SK-N-MC (cell line): ENCODE measurements at regions not wholly inside any gene's neighbourhood (a gene's known extent, or its start where the extent isn't known, plus 50 kb on each side); places are given as distances from the start of the nearest gene placed in this dataset.

Experiments used
- DNase-seq: peaks from one replicate; pipeline ENCODE4 v3.0.0-alpha.2; 2011; ENCODE audit warnings: low read depth, low spot score
- H3K27ac ChIP-seq: fragments of 200-600 bp; sonication (generic); 2 replicates; pipeline ENCODE4 v1.5.1; 2016; ENCODE audit warnings: mixed run types
- H3K36me3 ChIP-seq: fragments of 200-600 bp; sonication (generic); 2 replicates; pipeline ENCODE4 v1.6.1; 2017; ENCODE audit warnings: antibody characterized with exemption, low read length, mixed read lengths; ENCODE audit not compliant: insufficient read depth
- H3K4me3 ChIP-seq: fragments of 200-600 bp; sonication (generic); 2 replicates; pipeline ENCODE4 v1.5.1; 2016
- H3K9ac ChIP-seq: fragments of 200-600 bp; sonication (generic); 2 replicates; pipeline ENCODE4 v1.8.0; 2017; ENCODE audit warnings: mixed run types, mixed read lengths; ENCODE audit not compliant: insufficient read length
- H3K9me3 ChIP-seq: fragments of 200-600 bp; sonication (generic); 2 replicates; pipeline ENCODE4 v1.6.1; 2017; ENCODE audit warnings: low read depth, mild to moderate bottlenecking, antibody characterized with exemption, low read length, moderate library complexity, mixed read lengths
- EZH2 ChIP-seq: fragments of 200-600 bp; sonication (generic); IDR thresholded peaks from one replicate; pipeline ENCODE4 v1.6.1; 2017; ENCODE audit warnings: antibody characterized with exemption
- FOXP2 ChIP-seq: optimal IDR thresholded peaks from 2 replicates; pipeline ENCODE3; 2011; ENCODE audit warnings: mild to moderate bottlenecking, moderate library complexity; ENCODE audit not compliant: insufficient read depth; ENCODE audit errors: extremely low read length, control extremely low read depth
- POLR2AphosphoS5 ChIP-seq: IDR thresholded peaks from 2 replicates; pipeline ENCODE4 v1.6.1; 2012; ENCODE audit warnings: mild to moderate bottlenecking, low read depth, low read length, borderline replicate concordance

DNA sequence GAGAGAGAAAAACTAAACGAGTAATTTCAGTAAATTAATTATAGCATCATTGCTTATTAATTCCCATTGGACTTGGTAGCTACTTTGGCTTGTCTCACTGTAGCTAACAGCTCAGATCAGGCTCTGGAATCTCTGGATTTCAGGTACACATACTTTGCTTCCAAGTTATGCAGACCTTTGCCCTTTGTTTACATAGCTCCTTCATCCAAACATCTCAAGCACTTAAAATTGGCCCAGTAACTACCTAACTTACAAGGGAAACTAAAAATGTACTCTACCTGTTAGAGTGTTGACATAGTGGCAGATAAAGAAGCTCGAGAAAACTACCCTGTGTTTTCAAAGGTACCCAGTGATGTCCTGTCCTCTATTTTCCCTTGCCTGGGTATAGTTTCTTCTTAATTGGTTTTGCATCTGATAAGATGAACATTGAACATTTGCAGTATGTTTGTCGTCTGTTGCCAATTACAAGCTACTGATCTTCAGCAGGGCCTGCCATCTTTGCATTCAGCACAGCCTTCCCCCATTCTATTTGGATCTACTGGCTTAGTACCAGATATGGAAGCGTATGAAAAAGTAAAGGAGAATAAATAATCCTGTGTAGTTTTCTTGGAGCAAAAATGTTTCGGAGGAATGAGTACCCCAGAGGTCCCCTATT is 601.5 kb upstream of the FANCL start:
- Histone ChIP-seq H3K4me3 (no peak overlapping the region), H3K27ac (no peak overlapping the region), H3K9ac (no peak overlapping the region), H3K36me3 (no peaks in the 10 kb centered on the region), H3K9me3 (no peaks in the 10 kb centered on the region)
- DNase-seq, result no peak
- TF ChIP-seq POLR2AphosphoS5, result no peak
- no peak for TF ChIP-seq FOXP2
- TF ChIP-seq EZH2, result no peak

DNA sequence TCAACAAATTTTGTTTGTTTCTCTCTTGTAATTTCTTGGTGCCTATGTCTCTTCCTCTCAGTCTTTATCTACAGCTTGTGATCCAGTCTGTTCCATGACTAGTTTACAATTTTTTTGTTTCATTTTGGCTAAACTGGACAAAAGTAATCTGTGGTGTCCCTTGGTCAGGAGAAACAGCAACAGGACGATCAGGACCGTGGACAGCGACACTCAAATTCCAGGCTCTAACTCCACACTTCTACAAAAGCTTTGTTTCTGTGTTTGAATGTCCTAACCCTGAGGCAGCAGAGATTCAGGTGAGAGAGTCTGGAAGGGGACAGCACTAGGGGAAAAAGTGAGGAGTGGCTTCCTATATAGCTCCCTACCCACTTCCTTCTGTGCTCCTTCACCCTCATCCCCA is 593.3 kb upstream of the FANCL start:
- Histone ChIP-seq H3K9ac (no peak overlapping the region), H3K4me3 (no peak overlapping the region), H3K36me3 (no peaks in the 10 kb centered on the region), H3K27ac (no peak overlapping the region), H3K9me3 (no peaks in the 10 kb centered on the region)
- TF ChIP-seq POLR2AphosphoS5 (no peak), FOXP2 (no peak), EZH2 (no peak)
- no peak for DNase-seq

GRCh38 chr2:58826795-58827194 is 585.7 kb upstream of the FANCL start:
- H3K27ac ChIP-seq, result no peak overlapping the region

DNA sequence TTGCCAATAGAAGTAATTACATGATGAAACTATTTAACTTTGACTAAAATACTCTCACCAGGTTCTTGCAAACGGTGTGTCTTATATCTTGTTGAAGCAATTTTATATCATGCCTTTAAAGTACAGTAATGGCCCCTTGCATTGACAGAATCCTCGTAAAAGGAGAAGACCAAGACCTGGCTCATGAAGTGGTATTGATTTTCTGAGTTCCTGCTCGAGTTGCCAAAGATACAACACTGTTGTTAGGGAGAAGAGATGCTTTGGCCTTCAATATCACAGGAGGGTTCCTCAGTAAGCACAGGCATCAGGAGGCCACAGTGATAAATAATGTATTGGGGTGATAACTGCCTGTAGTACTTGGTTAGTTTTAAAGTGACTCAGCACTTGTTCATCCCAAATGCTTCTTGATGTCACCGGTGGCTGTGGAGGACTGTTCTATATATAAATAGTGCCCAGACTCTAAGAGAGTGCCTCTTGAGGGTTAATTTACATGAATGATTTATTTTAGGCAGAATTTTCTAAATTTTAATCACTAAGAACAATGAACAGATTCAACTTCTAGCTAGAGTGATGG is 571.7 kb upstream of the FANCL start:
- Histone ChIP-seq H3K9ac (no peak overlapping the region), H3K9me3 (no peaks in the 10 kb centered on the region), H3K4me3 (no peak overlapping the region), H3K27ac (no peak overlapping the region), H3K36me3 (no peaks in the 10 kb centered on the region)
- no peak for TF ChIP-seq POLR2AphosphoS5
- no peak for DNase-seq

More at GRCh38 chr2:58826795-58827194, 585.7 kb upstream of the FANCL start:
- H3K9me3 ChIP-seq, result peaks cover 3% of the 10 kb centered on the region; the same call in 1 of the 2 replicates
- no peak for DNase-seq
- H3K9ac ChIP-seq, result no peak overlapping the region
- H3K4me3 ChIP-seq, result no peak overlapping the region
- no peak for TF ChIP-seq EZH2
- TF ChIP-seq POLR2AphosphoS5, result no peak
- H3K36me3 ChIP-seq, result no peaks in the 10 kb centered on the region

- DNase-seq, result no peak
- Histone ChIP-seq H3K27ac (no peak overlapping the region), H3K4me3 (no peak overlapping the region), H3K9me3 (no peaks in the 10 kb centered on the region), H3K9ac (no peak overlapping the region), H3K36me3 (no peaks in the 10 kb centered on the region)
- TF ChIP-seq POLR2AphosphoS5 (no peak), EZH2 (no peak), FOXP2 (no peak)
Observed at GRCh38 chr2:58805126-58805525, 564.0 kb upstream of the FANCL start.

GRCh38 chr2:58803192-58803591 is 562.1 kb upstream of the FANCL start:
- Histone ChIP-seq H3K4me3 (no peak overlapping the region), H3K36me3 (no peaks in the 10 kb centered on the region), H3K9ac (no peak overlapping the region), H3K27ac (no peak overlapping the region), H3K9me3 (no peaks in the 10 kb centered on the region)
- no peak for DNase-seq
- no peak for TF ChIP-seq FOXP2
- TF ChIP-seq EZH2, result no peak
- no peak for TF ChIP-seq POLR2AphosphoS5

DNA sequence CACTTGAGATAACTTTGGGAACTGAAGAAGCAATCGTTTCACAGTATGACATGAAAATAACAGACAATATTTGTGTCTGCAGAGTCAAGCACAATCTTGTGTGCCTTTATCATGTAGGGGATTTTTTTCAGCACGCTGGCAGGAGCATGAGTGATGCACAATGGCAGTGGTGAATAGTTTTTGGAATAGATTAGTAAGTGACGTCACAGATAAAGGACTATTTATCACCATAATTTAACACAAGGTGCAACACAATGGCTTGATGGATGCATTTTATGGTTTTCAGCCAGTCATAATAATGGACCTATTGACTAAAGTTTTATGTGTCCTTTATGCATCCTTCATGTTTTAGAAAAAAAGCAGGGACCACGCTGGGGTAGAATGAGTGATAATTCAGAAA is 559.8 kb upstream of the FANCL start:
- Histone ChIP-seq H3K9me3 (no peaks in the 10 kb centered on the region), H3K27ac (no peak overlapping the region), H3K4me3 (no peak overlapping the region), H3K9ac (no peak overlapping the region), H3K36me3 (no peaks in the 10 kb centered on the region)
- DNase-seq, result no peak
- no peak for TF ChIP-seq FOXP2

DNA sequence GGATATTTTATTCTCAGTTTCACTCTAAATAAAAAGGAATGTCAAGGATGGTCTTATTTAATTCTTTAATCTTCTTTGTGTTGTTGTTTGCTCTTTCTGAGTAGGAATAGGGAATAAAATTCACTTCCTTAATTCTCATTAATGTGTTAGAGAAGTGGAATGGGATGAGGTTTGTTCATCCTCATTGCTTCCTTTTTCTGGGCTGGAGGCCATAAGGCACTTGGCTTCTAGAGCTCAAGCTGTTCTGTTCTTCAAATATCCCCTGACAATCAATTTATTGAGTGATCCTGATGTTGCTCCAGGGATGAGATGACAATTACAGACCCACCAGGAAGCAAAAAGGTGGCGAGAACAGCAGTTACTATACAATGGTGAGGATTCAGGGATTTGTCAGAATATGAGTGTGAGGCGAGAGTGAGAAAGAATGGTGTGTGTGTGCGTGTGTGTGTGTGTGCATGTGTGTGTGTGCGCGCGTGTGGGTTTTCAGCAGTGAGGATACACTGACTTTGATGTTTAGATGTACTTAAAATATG is 557.6 kb upstream of the FANCL start:
- H3K27ac ChIP-seq, result no peak overlapping the region
- H3K9ac ChIP-seq, result no peak overlapping the region
- no peaks in the 10 kb centered on the region for H3K9me3 ChIP-seq
- no peak overlapping the region for H3K4me3 ChIP-seq
- no peak for TF ChIP-seq FOXP2
- no peak for TF ChIP-seq EZH2
- no peak for TF ChIP-seq POLR2AphosphoS5
- DNase-seq, result no peak
- H3K36me3 ChIP-seq, result no peaks in the 10 kb centered on the region
